ENCODE measurements at regions not wholly inside any gene's neighbourhood (a gene's known extent, or its start where the extent isn't known, plus 50 kb on each side); places are given as distances from the start of the nearest gene placed in this dataset.

- Mint-ChIP-seq H3K9me3 (no peaks in the 10 kb centered on the region; a peak in 1 of 5 replicates), H3K36me3 (ENCODE audit: insufficient read depth in 1 of 3, low read depth in 3 of 3) (no peaks in the 10 kb centered on the region), H3K27me3 (ENCODE audit: low read depth) (no peaks in the 10 kb centered on the region), H3K27ac (no peak overlapping the region), H3K4me1 (peaks cover 4 to 6% of the 10 kb centered on the region in 2 experiments; a peak in 3 of 4 replicates), H3K4me3 (no peak overlapping the region)
- Histone ChIP-seq H2BK15ac (ENCODE audit: low read depth, low read length) (no peak overlapping the region), H3K23me2 (ENCODE audit: insufficient read length, low read depth, low read length, poor library complexity, severe bottlenecking) (no peaks in the 10 kb centered on the region), H3T11ph (ENCODE audit: low read length) (no peak overlapping the region), H2BK120ac (ENCODE audit: low read depth, low read length, poor library complexity, severe bottlenecking) (no peak overlapping the region), H3K27ac (ENCODE audit: insufficient read length, low read depth, low read length) (no peak overlapping the region), H2AFZ (ENCODE audit: low read length) (no peak overlapping the region), H3K23ac (ENCODE audit: insufficient read length, low read depth, low read length) (no peak overlapping the region), H4K91ac (ENCODE audit: insufficient read length, low read depth, low read length) (no peak overlapping the region), H3K79me2 (ENCODE audit: insufficient read depth, low read length) (no peaks in the 10 kb centered on the region), H3K14ac (ENCODE audit: insufficient read depth, low read length) (no peak overlapping the region), H3K4me1 (ENCODE audit: insufficient read depth, low read length) (no peaks in the 10 kb centered on the region), H2BK12ac (ENCODE audit: insufficient read length, low read depth, low read length) (no peak overlapping the region), H3K27me3 (ENCODE audit: insufficient read depth, low read length) (no peaks in the 10 kb centered on the region), H3K9ac (ENCODE audit: extremely low read depth, insufficient read length, low read length) (no peak overlapping the region), H3K79me1 (ENCODE audit: insufficient read depth, low read depth, low read length, poor library complexity, severe bottlenecking) (no peaks in the 10 kb centered on the region), H4K20me1 (ENCODE audit: control insufficient read depth, insufficient read depth, insufficient read length) (no peaks in the 10 kb centered on the region), H4K8ac (replicated peaks; ENCODE audit: insufficient read length, low read depth, low read length) (no peak overlapping the region), H4K5ac (ENCODE audit: insufficient read length, low read depth, low read length) (no peak overlapping the region), H3K4ac (ENCODE audit: low read depth, low read length) (no peak overlapping the region), H3K56ac (ENCODE audit: insufficient read length, low read depth, low read length) (no peak overlapping the region), H2BK20ac (ENCODE audit: low read depth, low read length, poor library complexity, severe bottlenecking) (no peak overlapping the region), H3K4me2 (ENCODE audit: insufficient read depth, insufficient read length, low read length) (no peak overlapping the region), H2BK5ac (ENCODE audit: insufficient read length, low read length) (no peak overlapping the region), H3K18ac (ENCODE audit: insufficient read length, low read depth, low read length) (no peak overlapping the region), H3K9me3 (ENCODE audit: control insufficient read depth, low read depth, low read length) (no peaks in the 10 kb centered on the region), H2AK5ac (ENCODE audit: insufficient read length, low read length) (no peak overlapping the region)
- WGBS (ENCODE audit: extremely low coverage, insufficient read length, low lambda C conversion rate) = no CpG with 5 or more reads among the region's 5 CpGs
- no peak for TF ChIP-seq CTCF (conservative IDR thresholded peaks at IDR 0.05)
- no peak for DNase-seq
Observed at GRCh38 chr10:33880291-33880690, 545.8 kb upstream of the NRP1 start.

All from H9 (cell line).